Uterus (tissue), 3 donors: ENCODE measurements at regions not wholly inside any gene's neighbourhood (a gene's known extent, or its start where the extent isn't known, plus 50 kb on each side); places are given as distances from the start of the nearest gene placed in this dataset.

Source experiments
- DNase-seq, 2 donors: peaks; one replicate each; pipeline ENCODE4 v3.0.0-alpha.2; 2019 to 2020
- H3K27ac ChIP-seq, 2 donors: fragments of 200-600 bp; sonication (generic); 1 replicate in 1 of 2; 2 replicates in 1 of 2; pipeline ENCODE4 v1.5.1; 2016 to 2018
- H3K27me3 ChIP-seq, 2 donors: fragments of 200-600 bp; sonication (generic); one replicate each; pipeline ENCODE4 v1.5.1; 2018 to 2019; ENCODE audit warnings: control low read depth in 1 of 2
- H3K36me3 ChIP-seq, 2 donors: fragments of 200-600 bp; sonication (generic); one replicate each; pipeline ENCODE4 v1.5.1; 2019; ENCODE audit warnings: control low read depth in 1 of 2
- H3K4me1 ChIP-seq, 2 donors: fragments of 200-600 bp; sonication (generic); one replicate each; pipeline ENCODE4 v1.5.1; 2018 to 2019; ENCODE audit warnings: control low read depth in 1 of 2
- H3K4me3 ChIP-seq, 2 donors: fragments of 200-600 bp; sonication (generic); 1 replicate in 1 of 2; 2 replicates in 1 of 2; pipeline ENCODE4 v1.5.1; 2018 to 2019; ENCODE audit warnings: mild to moderate bottlenecking in 1 of 2
- H3K9me3 ChIP-seq, 2 donors: fragments of 200-600 bp; sonication (generic); one replicate each; pipeline ENCODE4 v1.5.1; 2019; ENCODE audit warnings: control low read depth in 1 of 2
- CTCF ChIP-seq, 4 experiments: fragments of 200-600 bp in 2 of 4; fragments of 450-650 bp in 2 of 4; sonication (generic) in 2 of 4; IDR thresholded peaks; one replicate each; pipeline ENCODE4 v1.5.1; 2016 to 2019; ENCODE audit warnings: antibody characterized with exemption in 4 of 4, mild to moderate bottlenecking in 2 of 4, moderate library complexity in 1 of 4
- POLR2A ChIP-seq, 2 donors: fragments of 450-650 bp; IDR thresholded peaks; one replicate each; pipeline ENCODE4 v1.6.1; 2016; ENCODE audit warnings: antibody characterized with exemption in 2 of 2, mild to moderate bottlenecking in 1 of 2, moderate library complexity in 1 of 2
- intact Hi-C: fragments of 100-400 bp; cut with DNase I; formaldehyde crosslinking; loops from one replicate; pipeline ENCODE4 v1.15.1; 2023; ENCODE audit warnings: low total_unique reads
- donor health status: DM: yes; HTN: yes; CAD: no.

- intact Hi-C loops = no loop called here
- DNase-seq = no peak
- Histone ChIP-seq H3K36me3 (no peaks in the 10 kb centered on the region), H3K27ac (no peak overlapping the region), H3K4me1 (no peaks in the 10 kb centered on the region), H3K9me3 (no peaks in the 10 kb centered on the region), H3K4me3 (no peak overlapping the region), H3K27me3 (no peaks in the 10 kb centered on the region)
- no peak for TF ChIP-seq CTCF (IDR thresholded peaks at IDR 0.05)
- TF ChIP-seq POLR2A (IDR thresholded peaks at IDR 0.05) = no peak
Observed at GRCh38 chr11:80515097-80515496, 1074.3 kb upstream of the TENM4 start.

- Histone ChIP-seq H3K27ac (no peak overlapping the region), H3K4me3 (no peak overlapping the region), H3K27me3 (no peaks in the 10 kb centered on the region), H3K9me3 (no peaks in the 10 kb centered on the region), H3K4me1 (no peaks in the 10 kb centered on the region), H3K36me3 (no peaks in the 10 kb centered on the region)
- intact Hi-C loops = no loop called here
- TF ChIP-seq POLR2A (IDR thresholded peaks at IDR 0.05) (no peak), CTCF (IDR thresholded peaks at IDR 0.05) (no peak)
- no peak for DNase-seq
Observed at GRCh38 chr11:80512491-80512890, 1071.7 kb upstream of the TENM4 start.

GRCh38 chr11:80505771-80506170 lies 1064.9 kb upstream of the TENM4 start:
- intact Hi-C loops = no loop called here
- Histone ChIP-seq H3K36me3 (no peaks in the 10 kb centered on the region), H3K4me3 (no peak overlapping the region), H3K27me3 (no peaks in the 10 kb centered on the region), H3K9me3 (no peaks in the 10 kb centered on the region), H3K4me1 (no peaks in the 10 kb centered on the region), H3K27ac (no peak overlapping the region)
- TF ChIP-seq POLR2A (IDR thresholded peaks at IDR 0.05) = no peak
- no peak for TF ChIP-seq CTCF (IDR thresholded peaks at IDR 0.05)
- DNase-seq = no peak

GRCh38 chr11:80503990-80504389 lies 1063.2 kb upstream of the TENM4 start:
- H3K27ac ChIP-seq = no peak overlapping the region
- H3K4me3 ChIP-seq = no peak overlapping the region
- H3K36me3 ChIP-seq = no peaks in the 10 kb centered on the region
- H3K4me1 ChIP-seq = no peaks in the 10 kb centered on the region
- TF ChIP-seq CTCF (IDR thresholded peaks at IDR 0.05) (no peak), POLR2A (IDR thresholded peaks at IDR 0.05) (no peak)
- intact Hi-C loops = no loop called here
- H3K27me3 ChIP-seq = no peaks in the 10 kb centered on the region
- H3K9me3 ChIP-seq = no peaks in the 10 kb centered on the region
- DNase-seq = no peak

GRCh38 chr11:80502511-80502910 lies 1061.7 kb upstream of the TENM4 start:
- no peak for DNase-seq
- intact Hi-C loops = no loop called here
- TF ChIP-seq CTCF (IDR thresholded peaks at IDR 0.05) = no peak

More at GRCh38 chr11:80502511-80502910, 1061.7 kb upstream of the TENM4 start:
- no peaks in the 10 kb centered on the region for H3K36me3 ChIP-seq
- H3K4me1 ChIP-seq = no peaks in the 10 kb centered on the region
- no peak overlapping the region for H3K4me3 ChIP-seq
- no peak overlapping the region for H3K27ac ChIP-seq
- no peaks in the 10 kb centered on the region for H3K27me3 ChIP-seq
- no peaks in the 10 kb centered on the region for H3K9me3 ChIP-seq
